Neural cell (in vitro differentiated cells): ENCODE measurements at regions not wholly inside any gene's neighbourhood (a gene's known extent, or its start where the extent isn't known, plus 50 kb on each side); places are given as distances from the start of the nearest gene placed in this dataset.

Experiments used
- H2AFZ ChIP-seq: fragments of 200-600, 300-800 bp; sonication (generic), shearing (Covaris generic); 2 replicates; pipeline ENCODE4 v1.6.0; 2014; ENCODE audit warnings: low read depth, mild to moderate bottlenecking, antibody characterized with exemption, low read length, moderate library complexity
- H3F3A ChIP-seq: fragments of 200-600 bp; shearing (Covaris generic); 2 replicates; pipeline ENCODE4 v1.6.1; 2016; ENCODE audit warnings: mild to moderate bottlenecking, moderate library complexity, mixed read lengths, antibody characterized with exemption, low read length; ENCODE audit not compliant: insufficient read depth, poor library complexity, severe bottlenecking
- H3K27ac ChIP-seq: fragments of 200-600, 300-800 bp; sonication (generic), shearing (Covaris generic); 2 replicates; pipeline ENCODE4 v1.5.1; 2014; ENCODE audit warnings: mild to moderate bottlenecking, low read length, moderate library complexity
- H3K27me3 ChIP-seq: fragments of 300-800, 200-600 bp; sonication (generic), shearing (Covaris generic); 2 replicates; pipeline ENCODE4 v1.6.0; 2014; ENCODE audit warnings: mild to moderate bottlenecking, low read depth, low read length, moderate library complexity; ENCODE audit not compliant: insufficient read depth
- H3K36me3 ChIP-seq: fragments of 300-800, 200-600 bp; sonication (generic), shearing (Covaris generic); 2 replicates; pipeline ENCODE4 v1.5.1; 2014; ENCODE audit warnings: mild to moderate bottlenecking, antibody characterized with exemption, low read length, moderate library complexity; ENCODE audit not compliant: insufficient read depth
- H3K4me2 ChIP-seq: fragments of 300-800, 200-600 bp; sonication (generic), shearing (Covaris generic); 2 replicates; pipeline ENCODE4 v1.6.0; 2014; ENCODE audit warnings: mild to moderate bottlenecking, low read length
- H3K4me3 ChIP-seq: fragments of 300-800, 200-600 bp; sonication (generic), shearing (Covaris generic); 2 replicates; pipeline ENCODE4 v1.5.1; 2014; ENCODE audit warnings: mild to moderate bottlenecking, low read length, moderate library complexity
- H3K79me2 ChIP-seq: fragments of 200-600 bp; shearing (Covaris generic); replicated peaks from 2 replicates; pipeline ENCODE4 v1.6.0; 2014; ENCODE audit warnings: mild to moderate bottlenecking, low read length, moderate library complexity; ENCODE audit not compliant: insufficient read depth
- H3K9ac ChIP-seq: fragments of 300-800, 200-600 bp; sonication (generic), shearing (Covaris generic); 2 replicates; pipeline ENCODE4 v1.6.1; 2016; ENCODE audit warnings: mild to moderate bottlenecking, low read length, mixed read lengths
- H3K9me2 ChIP-seq: fragments of 200-600 bp; shearing (Covaris generic); 2 replicates; pipeline ENCODE4 v1.6.1; 2016; ENCODE audit warnings: mild to moderate bottlenecking, low read length, mixed read lengths; ENCODE audit not compliant: insufficient read depth
- H3K9me3 ChIP-seq: fragments of 200-600, 300-800 bp; sonication (generic), shearing (Covaris generic); 2 replicates; pipeline ENCODE4 v1.6.1; 2016; ENCODE audit warnings: mild to moderate bottlenecking, mixed run types, low read length, moderate library complexity, mixed read lengths
- H4K20me1 ChIP-seq: fragments of 200-600 bp; shearing (Covaris generic); 2 replicates; pipeline ENCODE4 v1.6.1; 2016; ENCODE audit warnings: mild to moderate bottlenecking, mixed run types; ENCODE audit not compliant: insufficient read depth
- CTCF ChIP-seq: fragments of 450-650 bp; IDR thresholded peaks from 2 replicates; pipeline ENCODE4 v1.5.1; 2014; ENCODE audit warnings: antibody characterized with exemption, mild to moderate bottlenecking, moderate library complexity; ENCODE audit not compliant: poor library complexity, severe bottlenecking
- EP300 ChIP-seq: fragments of 450-650 bp; conservative IDR thresholded peaks from 2 replicates; pipeline ENCODE4 v1.6.1; 2014; ENCODE audit warnings: antibody characterized with exemption, mild to moderate bottlenecking, moderate library complexity; ENCODE audit not compliant: poor library complexity, severe bottlenecking
- EZH2 ChIP-seq: fragments of 200-600, 300-800 bp; shearing (Covaris generic), sonication (generic); IDR thresholded peaks from 2 replicates; pipeline ENCODE4 v1.6.1; 2014; ENCODE audit warnings: antibody characterized with exemption, low read length, borderline replicate concordance, mild to moderate bottlenecking; ENCODE audit not compliant: insufficient read depth, poor library complexity, severe bottlenecking
- MXI1 ChIP-seq: fragments of 450-650 bp; conservative IDR thresholded peaks from 2 replicates; pipeline ENCODE4 v1.6.1; 2014; ENCODE audit warnings: antibody characterized with exemption, mild to moderate bottlenecking; ENCODE audit not compliant: poor library complexity, severe bottlenecking
- POLR2AphosphoS5 ChIP-seq: IDR thresholded peaks from 2 replicates; pipeline ENCODE4 v1.6.1; 2012
- RAD21 ChIP-seq: fragments of 450-650 bp; conservative IDR thresholded peaks from 2 replicates; pipeline ENCODE4 v1.6.1; 2014; ENCODE audit warnings: antibody characterized with exemption, mild to moderate bottlenecking, moderate library complexity
- REST ChIP-seq: IDR thresholded peaks from 2 replicates; pipeline ENCODE4 v1.6.1; 2012; ENCODE audit warnings: borderline replicate concordance
- SMC3 ChIP-seq: fragments of 450-650 bp; conservative IDR thresholded peaks from 2 replicates; pipeline ENCODE4 v1.6.1; 2014; ENCODE audit warnings: antibody characterized with exemption, mild to moderate bottlenecking, moderate library complexity; ENCODE audit not compliant: poor library complexity
- TAF1 ChIP-seq: IDR thresholded peaks from 2 replicates; pipeline ENCODE4 v1.6.1; 2012; ENCODE audit warnings: low read depth

- H3K4me2 ChIP-seq, result no peak overlapping the region
- no peaks in the 10 kb centered on the region for H3K9me3 ChIP-seq
- TF ChIP-seq EP300 (no peak), SMC3 (no peak), EZH2 (no peak), CTCF (no peak), RAD21 (no peak), REST (no peak), TAF1 (no peak), MXI1 (no peak)
- no peak overlapping the region for H3K4me3 ChIP-seq
- no peaks in the 10 kb centered on the region for H3K79me2 ChIP-seq
- no peaks in the 10 kb centered on the region for H3K27me3 ChIP-seq
- H2AFZ ChIP-seq, result no peak overlapping the region
- H3K9me2 ChIP-seq, result no peaks in the 10 kb centered on the region
- H3K36me3 ChIP-seq, result no peaks in the 10 kb centered on the region
- H3K9ac ChIP-seq, result no peak overlapping the region
- H3K27ac ChIP-seq, result no peak overlapping the region
- no peaks in the 10 kb centered on the region for H3F3A ChIP-seq
- H4K20me1 ChIP-seq, result no peaks in the 10 kb centered on the region
These were observed 2131.7 kb downstream of the ARAP2 start for GRCh38 chr4:34112573-34112972.

GRCh38 chr4:34138385-34138784 is 2105.9 kb downstream of the ARAP2 start:
- Histone ChIP-seq H3K4me3 (no peak overlapping the region), H3K79me2 (no peaks in the 10 kb centered on the region), H3K36me3 (no peaks in the 10 kb centered on the region), H3K27ac (no peak overlapping the region), H4K20me1 (no peaks in the 10 kb centered on the region), H3K9me2 (no peaks in the 10 kb centered on the region), H3K27me3 (no peaks in the 10 kb centered on the region), H3K9me3 (no peaks in the 10 kb centered on the region), H3K4me2 (no peak overlapping the region), H3F3A (no peaks in the 10 kb centered on the region), H2AFZ (no peak overlapping the region), H3K9ac (no peak overlapping the region)
- TF ChIP-seq MXI1, result no peak
- no peak for TF ChIP-seq TAF1
- no peak for TF ChIP-seq RAD21
- no peak for TF ChIP-seq SMC3
- no peak for TF ChIP-seq CTCF
- TF ChIP-seq EP300, result no peak
- TF ChIP-seq POLR2AphosphoS5, result no peak
- TF ChIP-seq EZH2, result no peak
- no peak for TF ChIP-seq REST
